Astrocyte of the cerebellum (primary cell): ENCODE measurements at regions not wholly inside any gene's neighbourhood (a gene's known extent, or its start where the extent isn't known, plus 50 kb on each side); places are given as distances from the start of the nearest gene placed in this dataset.
"Not testable (repeated sequence)": the region's sequence is repeated elsewhere in the genome, so short reads cannot be mapped to it uniquely, and the experiment has no call there.

ENCODE experiments used
- DNase-seq: peaks from one replicate; pipeline ENCODE4 v3.0.0-alpha.2; 2011; ENCODE audit warnings: low read depth
- H3K4me3 ChIP-seq: 2 replicates; pipeline ENCODE4 v1.5.1; 2011; ENCODE audit warnings: mild to moderate bottlenecking, low read depth, low read length, moderate library complexity
- in situ Hi-C: cut with HindIII; loops from 2 replicates; pipeline ENCODE4 v1.10.0; 2017; ENCODE audit warnings: low sequenced_read_pairs
- TF ChIP-seq, protein P1 (sequence below): IDR thresholded peaks from 2 replicates; pipeline ENCODE4 v1.5.1; 2012; ENCODE audit warnings: low read length, low read depth, moderate library complexity, mild to moderate bottlenecking; ENCODE audit errors: missing control alignments

DNA sequence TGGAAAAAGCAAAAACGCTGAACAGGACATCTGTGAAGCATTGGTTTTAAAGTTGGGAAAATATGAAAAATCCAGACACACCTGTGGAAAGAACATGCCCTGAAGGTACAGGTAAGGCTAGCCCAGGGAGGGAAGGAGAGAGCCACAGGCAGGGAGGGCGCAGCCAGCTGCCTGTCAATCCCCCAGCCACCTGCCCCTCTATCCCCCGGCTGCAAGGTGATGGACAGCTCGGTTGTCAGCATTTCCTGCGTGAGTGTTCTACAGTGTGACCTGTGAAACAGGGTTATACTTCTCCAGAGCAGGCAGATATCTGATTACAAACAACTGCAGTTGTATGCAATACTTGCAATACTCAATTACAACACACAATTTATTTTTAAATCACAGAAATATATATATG is 358.1 kb downstream of the SMOC2 start:
- in situ Hi-C loops: no loop called here
- TF ChIP-seq, protein P1, sequence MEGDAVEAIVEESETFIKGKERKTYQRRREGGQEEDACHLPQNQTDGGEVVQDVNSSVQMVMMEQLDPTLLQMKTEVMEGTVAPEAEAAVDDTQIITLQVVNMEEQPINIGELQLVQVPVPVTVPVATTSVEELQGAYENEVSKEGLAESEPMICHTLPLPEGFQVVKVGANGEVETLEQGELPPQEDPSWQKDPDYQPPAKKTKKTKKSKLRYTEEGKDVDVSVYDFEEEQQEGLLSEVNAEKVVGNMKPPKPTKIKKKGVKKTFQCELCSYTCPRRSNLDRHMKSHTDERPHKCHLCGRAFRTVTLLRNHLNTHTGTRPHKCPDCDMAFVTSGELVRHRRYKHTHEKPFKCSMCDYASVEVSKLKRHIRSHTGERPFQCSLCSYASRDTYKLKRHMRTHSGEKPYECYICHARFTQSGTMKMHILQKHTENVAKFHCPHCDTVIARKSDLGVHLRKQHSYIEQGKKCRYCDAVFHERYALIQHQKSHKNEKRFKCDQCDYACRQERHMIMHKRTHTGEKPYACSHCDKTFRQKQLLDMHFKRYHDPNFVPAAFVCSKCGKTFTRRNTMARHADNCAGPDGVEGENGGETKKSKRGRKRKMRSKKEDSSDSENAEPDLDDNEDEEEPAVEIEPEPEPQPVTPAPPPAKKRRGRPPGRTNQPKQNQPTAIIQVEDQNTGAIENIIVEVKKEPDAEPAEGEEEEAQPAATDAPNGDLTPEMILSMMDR: no peak
- DNase-seq: no peak
- H3K4me3 ChIP-seq: no peak overlapping the region

DNA sequence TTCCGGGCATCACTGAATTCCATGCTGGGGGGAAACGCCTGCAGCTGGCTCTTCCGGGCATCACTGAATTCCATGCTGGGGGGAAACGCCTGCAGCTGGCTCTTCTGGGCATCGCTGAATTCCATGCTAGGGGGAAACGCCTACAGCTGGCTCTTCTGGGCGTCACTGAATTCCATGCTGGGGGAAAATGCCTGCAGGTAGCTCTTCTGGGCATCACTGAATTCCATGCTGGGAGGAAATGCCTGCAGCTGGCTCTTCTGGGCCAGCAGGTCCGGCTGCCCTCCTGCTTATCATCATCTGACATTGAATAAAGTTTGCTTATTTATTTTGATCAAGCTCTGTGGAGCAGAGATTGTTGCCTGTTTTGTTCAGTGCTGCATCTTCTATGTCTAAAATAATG is 355.1 kb downstream of the SMOC2 start:
- in situ Hi-C loops: no loop called here
- no peak for DNase-seq
- TF ChIP-seq, protein P1: no peak
- no peak overlapping the region for H3K4me3 ChIP-seq

DNA sequence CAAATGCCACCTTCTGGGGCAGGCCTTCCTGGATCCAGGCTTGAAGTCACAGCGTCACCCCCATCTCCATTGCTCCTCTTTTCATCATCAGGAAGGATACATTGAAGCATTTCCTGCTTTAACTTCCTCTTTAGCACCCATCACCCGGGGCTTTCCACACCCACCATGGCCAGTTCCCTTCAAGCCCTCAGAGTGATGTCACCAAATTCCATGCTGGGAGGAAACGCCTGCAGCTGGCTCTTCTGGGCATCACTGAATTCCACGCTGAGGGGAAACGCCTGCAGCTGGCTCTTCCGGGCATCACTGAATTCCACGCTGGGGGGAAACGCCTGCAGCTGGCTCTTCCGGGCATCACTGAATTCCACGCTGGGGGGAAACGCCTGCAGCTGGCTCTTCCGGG is 354.6 kb downstream of the SMOC2 start:
- H3K4me3 ChIP-seq, DNase-seq, in situ Hi-C loops: not testable (repeated sequence)

DNA sequence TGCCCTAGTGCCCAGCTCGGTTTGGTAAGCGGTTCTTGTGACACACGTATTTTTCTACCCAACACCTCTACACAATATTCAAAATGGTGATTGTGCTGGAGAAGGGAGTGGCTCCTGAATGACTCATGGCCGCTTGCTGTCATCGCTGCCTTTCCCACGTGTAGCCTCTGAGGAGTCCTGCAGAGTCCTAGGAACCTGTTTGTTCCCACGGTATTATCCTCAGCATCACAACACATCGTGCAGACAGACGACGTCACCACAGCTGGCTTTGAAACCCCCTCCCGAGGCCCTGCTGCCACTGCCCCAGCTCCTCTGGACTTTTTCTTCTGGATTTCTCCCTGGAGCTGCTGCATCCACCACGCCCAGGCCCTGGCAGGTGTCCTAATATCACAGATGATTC is 353.5 kb downstream of the SMOC2 start:
- in situ Hi-C loops: no loop called here
- no peak for DNase-seq
- TF ChIP-seq, protein P1: no peak
- H3K4me3 ChIP-seq: no peak overlapping the region

DNA sequence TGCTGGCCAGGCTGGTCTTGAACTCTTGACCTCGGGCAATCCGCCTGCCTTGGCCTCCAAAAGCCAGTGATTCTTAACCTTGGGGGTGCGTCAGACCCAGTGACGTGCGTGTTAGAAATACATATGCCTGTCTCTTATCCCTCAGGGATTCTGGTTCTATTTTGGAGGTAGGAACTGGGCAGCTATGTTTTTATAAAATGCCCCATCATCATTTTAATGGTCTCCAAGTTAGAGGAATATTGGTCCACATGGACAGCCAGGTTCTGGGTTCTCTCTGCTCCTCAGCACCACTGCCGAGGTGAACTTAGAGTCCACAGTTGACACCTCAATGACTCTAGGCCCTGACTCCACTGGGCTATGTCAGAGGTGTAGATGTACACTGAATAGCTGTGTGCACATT is 352.7 kb downstream of the SMOC2 start:
- DNase-seq: no peak
- TF ChIP-seq, protein P1: no peak
- no peak overlapping the region for H3K4me3 ChIP-seq
- in situ Hi-C loops: no loop called here

DNA sequence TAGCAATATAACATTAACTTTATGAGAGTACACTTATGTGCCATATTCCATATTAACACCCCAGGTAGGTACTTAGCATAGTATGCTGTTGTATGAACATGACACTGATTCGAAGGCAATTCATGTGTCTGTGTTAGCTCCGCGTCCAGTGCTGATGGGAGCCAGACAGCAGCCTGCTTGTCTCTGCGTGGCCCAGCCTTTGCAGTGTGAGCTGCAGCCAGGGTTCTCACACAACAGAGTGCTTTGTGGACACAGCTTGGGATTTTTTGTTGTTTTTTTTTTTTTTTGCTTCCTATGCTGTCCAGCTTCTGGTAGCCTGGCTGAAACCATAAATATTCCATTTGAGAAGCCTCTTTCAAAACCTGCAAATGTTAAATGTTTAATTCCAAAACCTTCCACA is 350.9 kb downstream of the SMOC2 start:
- TF ChIP-seq, protein P1: no peak
- in situ Hi-C loops: no loop called here
- DNase-seq: no peak
- no peak overlapping the region for H3K4me3 ChIP-seq

DNA sequence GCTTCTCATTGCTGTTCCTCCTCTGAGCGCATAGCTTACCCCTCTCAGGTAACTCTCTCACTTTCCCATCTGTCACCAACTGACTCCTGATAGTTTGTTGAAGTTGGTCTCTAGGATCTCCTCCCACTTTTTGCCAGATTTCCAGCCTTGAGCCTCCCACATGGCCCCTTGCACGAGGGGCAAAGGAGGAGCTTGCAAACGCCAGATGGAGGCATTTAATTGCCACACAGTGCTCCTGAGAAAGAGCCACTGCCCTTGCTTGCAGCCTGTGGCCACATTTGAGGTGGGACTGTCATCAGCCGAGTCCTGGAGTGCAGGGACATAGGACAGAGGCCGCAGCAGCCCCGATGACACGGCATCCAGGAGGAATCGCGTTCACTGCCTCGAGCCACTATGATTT is 348.7 kb downstream of the SMOC2 start:
- TF ChIP-seq, protein P1: no peak
- in situ Hi-C loops: no loop called here
- no peak overlapping the region for H3K4me3 ChIP-seq
- no peak for DNase-seq
